Upper lobe of left lung (tissue), 4 donors: ENCODE measurements at regions not wholly inside any gene's neighbourhood (a gene's known extent, or its start where the extent isn't known, plus 50 kb on each side); places are given as distances from the start of the nearest gene placed in this dataset.

ENCODE experiments used
- EP300 ChIP-seq, 4 donors: sonication (generic); formaldehyde crosslinking; IDR thresholded peaks; one replicate each; pipeline ENCODE4 v1.5.1; 2017; ENCODE audit warnings: antibody characterized with exemption in 4 of 4, control low read depth in 2 of 4
- POLR2A ChIP-seq, 4 donors: fragments of 450-650 bp; IDR thresholded peaks; one replicate each; pipeline ENCODE4 v1.5.1; 2016 to 2017; ENCODE audit warnings: antibody characterized with exemption in 4 of 4, mild to moderate bottlenecking in 2 of 4
- TF ChIP-seq, protein P1 (sequence below), 6 experiments: fragments of 450-650 bp in 4 of 6; fragments of 200-600 bp in 2 of 6; sonication (generic) in 2 of 6; IDR thresholded peaks; one replicate each; pipeline ENCODE4 v1.5.1; 2016 to 2019; ENCODE audit warnings: antibody characterized with exemption in 6 of 6

DNA sequence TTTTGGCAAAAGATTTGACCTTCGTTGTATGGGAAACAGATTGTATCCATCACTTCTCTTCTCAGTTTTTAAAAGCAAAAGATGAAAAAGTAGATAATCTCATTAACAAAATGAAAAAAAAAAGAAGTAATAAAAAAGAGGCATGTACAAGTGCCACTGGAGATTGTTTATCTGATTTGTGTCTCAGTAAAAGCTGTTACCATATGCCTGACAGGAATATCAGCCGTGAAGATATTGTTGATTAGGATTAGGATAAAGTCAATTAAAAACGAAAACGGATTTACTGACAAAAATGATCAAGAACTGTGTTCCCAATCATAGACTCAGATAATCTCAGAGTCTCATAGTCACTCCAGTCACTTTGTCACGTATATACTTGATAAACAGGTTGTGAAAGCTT is 842.1 kb upstream of the SLC10A2 start:
- TF ChIP-seq, protein P1, sequence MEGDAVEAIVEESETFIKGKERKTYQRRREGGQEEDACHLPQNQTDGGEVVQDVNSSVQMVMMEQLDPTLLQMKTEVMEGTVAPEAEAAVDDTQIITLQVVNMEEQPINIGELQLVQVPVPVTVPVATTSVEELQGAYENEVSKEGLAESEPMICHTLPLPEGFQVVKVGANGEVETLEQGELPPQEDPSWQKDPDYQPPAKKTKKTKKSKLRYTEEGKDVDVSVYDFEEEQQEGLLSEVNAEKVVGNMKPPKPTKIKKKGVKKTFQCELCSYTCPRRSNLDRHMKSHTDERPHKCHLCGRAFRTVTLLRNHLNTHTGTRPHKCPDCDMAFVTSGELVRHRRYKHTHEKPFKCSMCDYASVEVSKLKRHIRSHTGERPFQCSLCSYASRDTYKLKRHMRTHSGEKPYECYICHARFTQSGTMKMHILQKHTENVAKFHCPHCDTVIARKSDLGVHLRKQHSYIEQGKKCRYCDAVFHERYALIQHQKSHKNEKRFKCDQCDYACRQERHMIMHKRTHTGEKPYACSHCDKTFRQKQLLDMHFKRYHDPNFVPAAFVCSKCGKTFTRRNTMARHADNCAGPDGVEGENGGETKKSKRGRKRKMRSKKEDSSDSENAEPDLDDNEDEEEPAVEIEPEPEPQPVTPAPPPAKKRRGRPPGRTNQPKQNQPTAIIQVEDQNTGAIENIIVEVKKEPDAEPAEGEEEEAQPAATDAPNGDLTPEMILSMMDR (IDR thresholded peaks at IDR 0.05): no peak
- TF ChIP-seq POLR2A (IDR thresholded peaks at IDR 0.05) (no peak), EP300 (IDR thresholded peaks at IDR 0.05) (no peak)
